NCI-H1694 treated with DMSO at 0.1 percent for 48 hours (cell line): ENCODE measurements at regions not wholly inside any gene's neighbourhood (a gene's known extent, or its start where the extent isn't known, plus 50 kb on each side); places are given as distances from the start of the nearest gene placed in this dataset.
"Not testable (repeated sequence)": the region's sequence is repeated elsewhere in the genome, so short reads cannot be mapped to it uniquely, and the experiment has no call there.

Experiments used
- DNase-seq: peaks from one replicate; lab custom pipeline; 2025; lab: John Stamatoyannopoulos, UW

DNA sequence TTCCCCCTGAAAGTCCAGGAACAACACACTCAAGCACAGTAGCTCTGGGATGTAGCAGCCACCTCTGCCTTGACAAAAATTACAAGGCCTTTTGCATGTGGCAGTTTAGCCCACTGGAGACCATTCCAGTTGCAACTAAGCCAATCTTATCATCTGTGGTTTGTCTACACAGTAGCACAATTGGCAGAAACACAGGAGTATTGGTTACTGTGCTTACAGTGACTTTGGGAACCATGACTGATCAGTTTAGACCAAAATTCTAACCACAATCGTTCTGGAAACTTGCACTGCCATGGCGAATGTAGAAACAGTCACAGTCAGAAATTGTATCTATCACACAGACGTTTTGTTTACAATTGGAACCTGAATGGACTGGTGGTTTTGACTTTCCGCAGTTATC, 403.7 kb upstream of the MEIS1 start:
- DNase-seq: no peak

DNA sequence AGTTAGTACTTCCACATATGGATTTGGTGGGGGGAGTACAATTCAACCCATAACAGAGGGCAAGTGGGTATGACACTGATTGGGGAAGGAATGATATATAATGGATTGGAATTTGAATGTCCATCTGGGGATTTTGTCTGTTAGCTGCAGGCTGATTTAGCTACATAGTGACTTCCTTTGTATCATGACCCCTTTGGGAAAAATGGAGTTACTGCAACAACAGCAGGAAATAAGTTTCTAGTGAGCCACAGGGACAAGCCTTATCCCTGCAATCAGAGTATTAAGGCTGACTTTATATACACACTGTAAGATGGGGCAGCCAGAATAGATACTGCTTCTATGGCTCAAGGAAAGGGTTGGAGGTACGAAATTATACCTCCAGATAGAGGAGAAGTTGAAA, 404.4 kb upstream of the MEIS1 start:
- no peak for DNase-seq

DNA sequence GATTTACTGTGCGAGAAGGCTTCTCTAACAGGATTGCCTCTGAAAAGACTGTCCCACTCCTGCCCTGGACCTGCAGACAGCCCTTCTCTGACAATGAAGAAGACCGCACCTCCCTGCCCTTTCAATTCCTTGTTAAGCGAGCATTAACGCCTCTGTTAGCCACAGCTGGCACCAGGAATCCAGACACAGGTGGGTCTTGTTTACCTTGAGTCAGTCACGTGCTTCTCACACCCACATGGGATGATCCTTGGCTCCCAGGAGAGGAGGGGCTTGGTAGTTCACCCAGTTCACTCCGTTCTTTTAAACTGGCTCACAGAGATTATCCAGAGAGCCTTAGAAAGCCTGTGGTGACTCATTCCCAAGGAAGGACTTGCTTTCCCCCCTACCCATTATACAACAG, 410.5 kb upstream of the MEIS1 start:
- no peak for DNase-seq

DNA sequence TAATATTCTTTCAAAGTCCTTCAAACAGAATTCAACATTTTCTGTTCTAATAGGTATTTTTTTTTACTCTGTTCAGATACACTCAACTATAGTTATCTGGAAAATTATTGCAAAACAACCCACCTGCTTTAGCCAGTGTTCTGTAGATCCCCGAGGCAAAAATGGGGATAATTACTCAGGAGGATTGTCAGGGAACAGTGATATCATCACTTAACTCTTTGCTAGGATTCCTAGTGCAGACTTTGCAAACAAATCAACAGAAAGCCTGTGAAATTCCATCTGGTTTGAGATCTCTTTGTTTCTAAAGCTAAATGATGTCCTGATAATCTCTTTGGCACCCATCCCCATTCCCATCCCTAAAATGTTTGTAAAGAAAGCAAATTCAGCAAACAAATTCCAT, 413.6 kb upstream of the MEIS1 start:
- DNase-seq: no peak

DNA sequence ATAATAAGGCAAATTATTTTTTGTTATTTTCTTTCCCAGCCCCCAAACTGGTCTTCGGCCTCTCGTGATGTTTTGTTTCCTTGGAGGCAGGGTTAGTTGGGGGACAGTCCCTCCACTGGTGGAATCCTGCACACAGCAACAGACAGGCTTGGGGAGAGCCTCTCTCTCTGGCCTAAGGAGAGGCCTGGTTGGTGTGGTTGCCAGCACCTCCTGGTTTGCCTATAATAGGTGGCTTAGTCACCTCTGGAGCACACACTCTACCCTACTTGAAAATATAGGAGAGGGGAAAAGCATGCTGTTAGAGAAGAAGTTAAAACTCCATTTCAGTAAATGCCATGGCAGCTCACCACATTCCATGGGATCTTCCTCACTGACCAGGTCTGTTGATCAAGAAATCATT, 417.2 kb upstream of the MEIS1 start:
- DNase-seq: no peak

DNA sequence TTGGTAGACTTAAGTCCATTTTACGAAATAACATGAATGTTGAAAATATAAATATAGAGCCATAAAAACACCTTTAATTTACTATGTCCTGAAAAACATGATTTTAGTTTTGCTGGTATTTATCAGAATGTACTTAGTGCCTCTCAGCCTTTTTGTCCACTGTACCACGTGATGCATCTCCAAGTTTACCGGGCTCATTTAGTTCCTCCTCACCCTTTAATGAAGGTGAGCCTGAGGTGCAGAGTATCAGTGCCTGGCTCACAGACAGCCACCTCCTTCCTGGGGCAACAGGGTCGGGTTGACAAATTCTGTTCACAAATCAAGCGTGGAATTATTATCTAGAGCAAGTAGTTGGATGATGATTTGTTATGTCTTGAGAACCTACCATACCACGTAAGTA, 420.5 kb upstream of the MEIS1 start:
- DNase-seq: no peak

DNA sequence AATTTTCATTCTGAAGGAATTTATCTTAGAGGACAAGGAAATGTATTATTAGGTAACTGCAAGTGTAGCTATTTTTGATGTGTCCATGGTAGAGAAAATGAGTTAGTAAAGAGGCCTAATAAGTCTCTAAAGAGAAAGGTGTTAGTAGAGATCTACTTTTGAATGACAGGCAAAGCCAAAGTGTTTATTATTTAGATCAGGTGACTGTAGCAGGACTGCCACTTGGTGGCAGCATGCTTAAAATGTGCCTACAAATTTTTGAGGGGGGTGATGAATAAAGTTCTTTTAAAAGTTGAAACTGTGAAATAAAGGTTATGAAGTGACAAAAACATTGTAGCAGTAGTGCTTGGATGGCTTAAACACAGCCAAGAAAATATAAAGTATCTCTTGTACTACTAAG, 421.5 kb upstream of the MEIS1 start:
- no peak for DNase-seq

DNA sequence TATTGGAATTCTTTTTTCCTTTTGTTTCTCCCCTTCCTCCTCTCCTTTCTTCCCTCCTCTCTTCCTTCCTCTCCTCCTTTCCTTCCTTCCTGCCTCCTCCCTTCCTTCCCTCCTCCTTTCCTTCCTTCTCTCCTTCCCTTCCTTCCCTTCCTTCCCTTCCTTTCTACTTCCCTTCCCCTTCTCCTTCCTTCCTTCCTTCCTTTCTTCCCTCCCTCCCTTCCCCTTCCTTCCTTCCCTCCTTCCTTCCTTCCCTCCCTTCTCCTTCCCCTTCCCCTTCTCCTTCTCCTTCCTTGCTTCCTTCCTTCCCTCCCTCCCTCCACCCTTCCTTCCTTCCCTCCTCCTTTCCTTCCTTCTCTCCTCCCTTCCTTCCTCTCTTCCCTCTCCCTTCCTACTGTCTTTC, 431.0 kb upstream of the MEIS1 start:
- no peak for DNase-seq

DNA sequence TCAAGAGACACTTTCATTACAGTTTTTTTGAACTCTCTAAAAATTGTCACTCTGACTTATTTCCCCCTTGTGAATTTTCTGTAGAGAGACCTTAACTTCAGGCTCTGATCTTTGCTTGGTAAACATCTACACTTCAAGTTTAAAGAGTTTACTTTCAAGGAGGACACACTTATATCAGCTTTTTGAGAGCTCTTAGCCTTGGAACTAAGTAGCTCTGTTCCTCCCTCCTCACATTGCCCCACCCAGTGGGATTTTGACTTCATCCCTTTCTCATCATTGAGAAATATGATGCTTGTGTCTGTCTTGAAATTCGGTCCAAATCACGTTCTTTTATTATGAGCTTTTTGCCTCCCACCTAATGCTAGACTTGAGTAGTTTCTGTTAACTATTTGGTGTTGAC, 433.4 kb upstream of the MEIS1 start:
- no peak for DNase-seq

DNA sequence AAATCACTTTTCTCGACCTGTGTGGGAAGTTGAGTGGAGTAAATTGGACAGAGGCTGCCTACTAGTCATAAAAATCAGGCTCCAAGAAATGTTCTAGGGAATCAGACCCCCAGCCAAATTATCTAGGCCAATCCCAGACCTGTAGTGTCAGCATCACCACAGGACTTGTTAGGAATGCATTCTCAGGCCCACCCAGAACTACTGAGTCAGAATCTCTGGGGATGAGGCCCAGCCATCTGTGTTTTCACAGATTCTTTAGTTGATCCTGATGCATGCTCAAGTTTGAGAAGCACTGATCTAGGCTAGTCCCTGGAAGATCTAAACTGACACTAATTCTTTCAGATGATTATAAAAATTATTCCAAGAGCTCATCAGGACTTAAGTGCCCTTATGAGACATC, 434.0 kb upstream of the MEIS1 start:
- DNase-seq: no peak

DNA sequence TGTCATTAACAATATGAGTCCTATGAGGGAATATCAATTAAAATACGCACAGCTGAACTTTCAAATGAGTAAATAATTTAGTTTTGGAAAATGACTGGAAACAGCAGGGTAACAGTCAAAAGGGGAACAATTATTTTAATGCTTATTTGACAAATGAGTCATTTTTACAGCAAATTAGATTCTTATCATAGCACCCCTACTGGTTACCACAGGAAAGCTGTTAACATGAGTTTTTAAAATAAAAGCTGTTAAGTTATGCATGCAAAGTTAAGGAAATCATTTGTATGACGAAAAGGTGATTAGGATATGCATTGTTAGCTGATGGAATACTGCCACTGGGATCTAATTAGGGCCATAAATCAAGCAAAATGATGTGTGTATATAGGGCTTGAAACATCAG, 435.1 kb upstream of the MEIS1 start:
- no peak for DNase-seq

DNA sequence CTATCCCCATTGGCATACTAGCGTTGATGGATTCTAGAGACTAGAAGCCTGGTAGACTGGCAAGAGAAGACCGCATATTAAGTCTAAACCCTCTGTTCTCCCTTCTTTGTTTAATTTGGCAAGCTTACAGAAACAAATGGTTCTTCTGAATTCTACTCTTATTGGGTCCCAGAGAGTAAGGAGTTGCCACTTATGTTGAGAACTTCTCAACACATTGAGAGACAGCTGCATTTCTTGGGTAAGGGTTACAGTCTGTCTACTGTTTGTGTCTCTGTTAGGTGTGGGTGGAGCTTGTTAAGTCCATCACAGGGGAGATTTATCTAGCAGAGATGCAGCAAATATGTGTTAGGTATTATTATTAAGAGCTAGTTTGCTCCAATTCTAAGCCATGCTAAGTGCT, 435.8 kb upstream of the MEIS1 start:
- DNase-seq: no peak

DNA sequence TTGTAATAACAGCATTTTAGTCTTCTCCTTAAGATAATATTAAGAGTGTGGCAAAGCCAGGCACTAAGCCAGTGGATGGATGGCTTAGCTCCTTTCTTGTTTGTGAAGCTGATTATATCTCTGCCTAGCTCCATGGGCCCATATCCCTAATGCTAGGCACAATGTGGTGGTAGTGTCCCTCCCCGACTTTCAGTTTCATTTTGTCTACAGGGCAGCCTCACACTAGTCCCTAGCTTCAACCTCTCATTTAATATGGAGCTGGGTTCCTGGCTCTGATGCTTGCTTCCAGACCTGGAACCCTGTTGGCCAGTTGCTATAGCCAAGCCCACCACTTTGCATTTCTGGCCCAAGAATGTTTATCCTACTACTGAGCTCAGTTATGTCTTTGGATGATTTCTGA, 437.0 kb upstream of the MEIS1 start:
- DNase-seq: no peak

DNA sequence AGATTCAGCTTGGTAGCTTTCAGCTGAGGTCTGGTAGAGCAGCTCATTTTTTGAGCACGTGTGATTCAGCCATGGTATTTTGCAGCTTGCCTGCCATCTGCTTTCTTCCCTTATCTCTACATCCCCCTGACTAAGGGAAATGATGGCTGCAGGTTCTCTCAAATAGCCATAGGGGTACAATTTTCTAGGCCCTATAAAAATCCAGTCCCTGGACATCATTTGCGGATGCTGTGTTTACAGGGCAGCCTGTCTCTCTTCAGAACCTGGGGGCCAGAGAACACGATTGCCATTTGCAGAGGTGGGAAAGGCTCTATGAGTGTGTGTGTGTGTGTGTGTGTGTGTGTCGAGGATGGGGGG, 442.7 kb upstream of the MEIS1 start:
- no peak for DNase-seq

DNA sequence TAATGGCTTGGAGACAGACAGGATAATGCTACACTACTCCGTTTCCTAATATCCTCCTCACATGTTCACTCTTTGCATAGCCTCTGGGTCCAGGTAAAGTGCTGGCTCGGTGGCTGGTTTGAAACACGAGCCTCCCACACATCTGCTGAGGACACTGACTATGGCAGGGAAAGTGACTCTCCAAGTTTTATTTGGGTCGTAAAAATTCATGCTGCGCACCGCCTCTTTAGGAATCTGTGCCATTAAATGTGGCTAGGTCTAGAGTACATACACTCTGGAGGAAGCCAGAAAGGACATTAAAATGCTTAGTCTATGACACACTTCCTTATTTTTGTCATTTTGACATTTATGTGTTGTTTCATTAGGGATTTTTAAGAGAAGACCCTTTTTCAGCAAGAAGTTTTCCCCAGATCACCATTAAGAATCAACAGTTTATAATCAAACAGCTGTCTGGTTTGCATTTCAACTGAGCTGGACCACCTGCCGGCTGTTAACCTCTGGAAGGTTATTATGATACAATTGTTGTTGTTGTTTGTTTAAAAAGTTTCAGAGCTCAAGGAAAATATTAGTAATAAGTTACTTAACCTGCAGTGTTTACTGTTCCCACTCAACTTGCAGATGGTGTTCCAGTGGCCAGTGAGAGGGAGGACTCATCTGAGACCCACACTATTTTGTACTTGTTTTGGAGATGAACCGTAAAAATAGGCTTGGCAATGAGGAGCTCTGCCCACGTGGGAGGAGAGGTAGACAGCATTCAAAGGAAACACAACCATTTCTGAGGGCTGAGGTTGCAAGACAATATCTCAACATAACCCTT, 443.3 kb upstream of the MEIS1 start:
- no peak for DNase-seq

DNA sequence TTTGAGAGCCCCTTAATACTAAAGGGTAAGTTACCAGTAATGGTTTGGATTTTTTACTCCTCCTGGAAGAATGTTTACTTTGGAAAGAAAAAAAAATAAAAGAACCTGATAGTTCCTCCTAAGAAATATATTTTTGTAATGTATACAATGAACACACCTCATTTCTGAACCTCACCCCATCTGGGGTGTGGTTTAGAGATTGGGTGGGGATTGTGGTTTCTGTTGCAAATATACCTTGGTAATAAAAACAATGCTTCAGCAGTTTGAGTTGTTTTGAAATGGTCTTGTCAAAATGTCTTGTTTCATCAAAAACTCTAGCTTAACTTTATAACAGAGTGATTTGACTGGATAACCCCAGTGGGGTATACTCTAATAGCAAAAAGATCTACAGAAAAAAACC, 448.9 kb upstream of the MEIS1 start:
- no peak for DNase-seq

DNA sequence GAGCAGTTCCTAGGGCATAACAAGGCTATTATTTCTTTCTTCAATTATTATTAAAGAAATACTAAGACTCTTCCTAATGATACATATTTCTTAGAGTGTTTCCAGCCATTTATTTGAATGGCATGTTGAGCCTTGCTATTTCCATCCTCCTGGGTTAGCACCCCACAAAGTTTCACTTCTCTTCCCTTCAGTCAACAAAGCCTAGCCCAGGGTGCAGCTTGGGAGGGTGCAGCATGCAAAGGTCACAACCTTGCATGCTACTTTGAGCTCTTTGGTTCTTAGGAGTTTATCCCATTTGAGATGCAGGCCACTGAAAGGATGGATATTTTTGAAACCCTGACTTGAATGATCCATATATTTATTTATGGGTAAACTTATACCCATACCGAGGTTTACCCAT, 454.4 kb upstream of the MEIS1 start:
- DNase-seq: no peak

DNA sequence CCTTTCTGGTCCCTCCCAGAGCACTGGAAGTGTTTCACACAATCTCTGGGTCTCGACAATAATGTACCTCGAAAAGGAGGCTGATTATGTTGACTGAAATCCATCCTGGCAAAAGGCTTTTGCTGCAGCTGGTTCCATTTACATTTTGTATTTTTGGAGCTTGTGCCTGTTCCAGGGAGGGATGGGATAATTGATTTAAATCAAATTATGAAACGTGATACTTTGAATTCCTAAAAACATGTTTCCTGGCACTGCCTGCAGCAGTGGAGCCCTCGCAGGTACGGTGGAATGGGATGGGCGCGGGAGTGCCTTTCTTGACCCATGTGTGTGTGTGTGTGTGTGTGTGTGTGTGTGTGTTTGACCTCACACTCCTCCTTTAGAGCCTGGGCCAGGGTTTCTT, 455.5 kb upstream of the MEIS1 start:
- DNase-seq: no peak

DNA sequence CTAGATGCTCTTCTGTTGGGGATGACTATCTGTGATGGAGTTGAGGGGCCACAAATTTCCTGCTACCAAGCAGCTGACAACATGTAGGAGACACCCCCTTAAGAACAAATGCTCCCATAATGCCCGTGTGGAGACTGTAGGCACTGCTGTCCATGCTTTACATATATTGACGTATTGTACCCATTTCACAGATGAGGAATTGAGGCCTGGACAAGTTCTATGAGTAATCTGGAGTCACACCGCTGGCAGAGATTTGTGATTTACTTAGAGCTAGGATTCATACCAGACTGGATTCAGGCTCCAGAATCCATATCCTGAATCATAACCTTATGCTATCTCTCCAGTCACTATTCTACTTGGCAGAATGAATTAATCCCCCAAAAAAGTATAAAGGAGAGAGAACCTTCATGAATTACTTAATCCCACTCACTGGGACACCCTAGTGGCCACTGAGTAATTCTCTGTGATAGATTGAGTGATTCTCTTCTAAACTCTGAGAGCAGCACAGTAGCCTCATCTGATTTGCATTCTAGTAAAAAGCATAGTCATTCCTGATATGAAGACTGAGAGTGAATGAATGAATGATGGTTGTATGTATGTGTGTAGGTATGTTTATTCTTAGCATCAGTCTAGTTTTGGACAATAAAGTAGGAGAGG, 460.7 kb upstream of the MEIS1 start:
- DNase-seq: no peak

DNA sequence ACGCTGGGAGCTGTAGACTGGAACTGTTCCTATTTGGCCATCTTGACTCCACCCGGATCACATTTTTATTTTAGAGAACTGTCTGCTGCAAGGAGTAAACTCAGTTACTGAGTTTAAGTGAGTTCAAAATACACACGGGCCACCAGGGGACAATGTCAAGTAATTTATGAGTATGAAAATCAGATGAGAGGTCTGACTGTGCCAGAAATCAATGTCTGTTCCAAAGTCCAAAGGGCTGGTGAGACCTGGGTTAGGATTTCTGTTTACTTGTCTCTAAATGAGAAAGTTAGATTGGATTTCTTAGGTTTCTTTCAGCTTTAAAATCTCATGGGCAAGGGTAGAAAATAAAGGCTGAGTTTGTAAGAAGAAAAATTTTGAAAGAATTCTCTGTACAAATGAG, 465.8 kb upstream of the MEIS1 start:
- DNase-seq: no peak

DNA sequence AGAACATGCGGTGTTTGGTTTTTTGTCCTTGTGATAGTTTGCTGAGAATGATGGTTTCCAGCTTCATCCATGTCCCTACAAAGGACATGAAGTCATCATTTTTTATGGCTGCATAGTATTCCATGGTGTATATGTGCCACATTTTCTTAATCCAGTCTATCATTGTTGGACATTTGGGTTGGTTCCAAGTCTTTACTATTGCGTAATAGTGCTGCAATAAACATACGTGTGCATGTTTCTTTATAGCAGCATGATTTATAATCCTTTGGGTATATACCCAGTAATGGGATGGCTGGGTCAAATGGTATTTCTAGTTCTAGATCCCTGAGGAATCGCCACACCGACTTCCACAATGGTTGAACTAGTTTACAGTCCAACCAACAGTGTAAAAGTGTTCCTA, 471.6 kb upstream of the MEIS1 start:
- not testable (repeated sequence) for DNase-seq

DNA sequence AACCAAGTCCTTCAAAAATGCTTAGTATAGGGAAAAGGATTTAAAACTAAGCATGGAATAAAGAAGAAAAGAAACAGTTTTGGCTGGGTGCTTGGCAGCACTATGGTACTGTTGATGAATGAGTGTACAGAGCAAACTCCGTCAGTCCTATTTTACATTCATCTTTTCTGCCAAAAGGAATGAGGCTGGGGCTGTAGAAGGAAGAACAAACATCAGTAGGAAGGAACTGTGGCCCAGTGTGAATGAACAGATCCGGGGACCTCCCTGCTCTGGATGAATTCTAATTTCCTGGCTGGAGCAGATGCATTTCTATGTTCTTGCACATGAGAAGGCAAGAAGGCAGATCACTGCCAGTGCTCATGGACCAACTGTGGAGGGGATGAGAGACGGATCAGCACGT, 474.0 kb upstream of the MEIS1 start:
- no peak for DNase-seq

DNA sequence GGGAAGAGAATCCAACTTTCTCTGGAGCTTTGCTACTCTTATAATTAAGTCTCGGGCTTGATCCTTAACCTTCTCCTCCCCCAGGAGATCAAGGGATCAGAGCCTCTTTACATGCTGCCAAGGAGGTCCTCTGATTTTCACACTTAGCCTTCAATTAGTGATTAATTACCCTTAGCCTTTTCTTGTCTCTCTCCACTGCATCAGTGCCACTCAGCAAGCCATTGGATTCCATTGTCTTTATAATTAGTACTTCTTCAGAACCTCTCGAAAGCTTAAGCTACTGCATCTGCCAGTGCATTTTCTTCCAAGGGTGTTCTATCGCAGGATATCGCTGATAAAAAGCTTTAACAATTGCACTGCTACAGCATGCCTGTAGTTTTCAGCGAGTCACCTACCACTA, 477.0 kb upstream of the MEIS1 start:
- DNase-seq: no peak

DNA sequence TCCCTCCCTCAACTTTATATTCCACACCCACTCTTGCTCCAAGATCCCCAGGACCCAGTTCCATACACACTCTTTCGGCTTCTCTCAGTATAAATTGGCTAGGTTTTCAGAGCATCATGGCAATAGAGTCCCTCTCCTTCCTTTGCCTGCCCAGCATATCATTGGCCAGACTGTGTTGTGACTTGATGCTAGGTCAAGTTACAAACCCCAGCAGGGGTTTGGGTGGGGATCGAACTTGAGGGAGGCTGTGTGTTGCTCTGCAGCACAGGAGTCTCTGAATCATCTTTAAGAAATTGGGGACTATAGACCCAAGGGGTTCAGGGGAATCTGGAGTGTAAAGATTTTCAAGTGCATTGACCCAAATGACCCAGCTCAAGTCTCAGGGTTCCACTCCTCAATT, 477.5 kb upstream of the MEIS1 start:
- DNase-seq: no peak
